Heart left ventricle (tissue), 16 donors: ENCODE measurements at regions not wholly inside any gene's neighbourhood (a gene's known extent, or its start where the extent isn't known, plus 50 kb on each side); places are given as distances from the start of the nearest gene placed in this dataset.
A peak's percentile ranks its signal among the peaks of the same experiment; 100 is the strongest.

Source experiments
- ATAC-seq, 4 donors: fragments of 200-7000 bp; cut with Tn5 transposase; one replicate each; pipeline ENCODE4 v1.9.1; 2020 to 2022; ENCODE audit warnings: moderate library complexity in 4 of 4, mild to moderate bottlenecking in 3 of 4, moderate number of reproducible peaks in 1 of 4
- DNase-seq, 5 donors: peaks; one replicate each; pipeline ENCODE4 v3.0.0-alpha.2; 2020
- H3K27ac ChIP-seq, 12 donors: fragments of 200-600 bp; sonication (generic) in 4 of 12; one replicate each; pipeline versions ENCODE4 v1.5.0 to v1.8.0; 2016 to 2022; ENCODE audit warnings: mild to moderate bottlenecking in 2 of 12
- H3K27me3 ChIP-seq, 9 donors: fragments of 200-600 bp; sonication (generic) in 2 of 9; one replicate each; pipeline versions ENCODE4 v1.5.1 to v1.8.0; 2016 to 2022; ENCODE audit warnings: mild to moderate bottlenecking in 3 of 9
- H3K36me3 ChIP-seq, 9 donors: fragments of 200-600 bp; sonication (generic) in 2 of 9; one replicate each; pipeline versions ENCODE4 v1.5.0 to v1.8.0; 2018 to 2022; ENCODE audit warnings: mild to moderate bottlenecking in 2 of 9
- H3K4me1 ChIP-seq, 12 donors: fragments of 200-600 bp; sonication (generic) in 4 of 12; one replicate each; pipeline versions ENCODE4 v1.5.0 to v1.8.0; 2016 to 2022; ENCODE audit warnings: mild to moderate bottlenecking in 3 of 12
- H3K4me3 ChIP-seq, 12 donors: fragments of 200-600 bp; sonication (generic) in 4 of 12; one replicate each; pipeline versions ENCODE4 v1.5.0 to v1.8.0; 2017 to 2022; ENCODE audit warnings: mild to moderate bottlenecking in 9 of 12, moderate library complexity in 4 of 12
- H3K9me3 ChIP-seq, 12 donors: fragments of 200-600 bp; sonication (generic) in 4 of 12; one replicate each; pipeline versions ENCODE4 v1.5.0 to v1.8.0; 2016 to 2022; ENCODE audit warnings: mild to moderate bottlenecking in 1 of 12
- POLR2A ChIP-seq, 2 donors: fragments of 450-650 bp; IDR thresholded peaks; one replicate each; pipeline ENCODE4 v1.6.1; 2017; ENCODE audit warnings: antibody characterized with exemption in 2 of 2, mild to moderate bottlenecking in 2 of 2, moderate library complexity in 2 of 2
- WGBS, 4 donors: extraction: QIAGEN DNeasy Blood & Tissue Kit in 2 of 4; methylation state at CpG; one replicate each; pipeline versions ENCODE4 v1.1.5 to v1.1.7; 2013 to 2018; 5-methylcytosine and 5-hydroxymethylcytosine counted together
- intact Hi-C, 10 donors: fragments of 100-400 bp; cut with DNase I; formaldehyde crosslinking; loops; one replicate each; pipeline versions ENCODE4 v1.11.1 to v1.14.2; 2022
- TF ChIP-seq, protein P1 (sequence below), 12 donors: fragments of 200-600 bp; sonication (generic) in 4 of 12; IDR thresholded peaks; one replicate each; pipeline versions ENCODE4 v1.5.0 to v1.8.0; 2018 to 2022; ENCODE audit warnings: antibody characterized with exemption in 12 of 12, mild to moderate bottlenecking in 5 of 12
- donor health status: ischemic (EF 13 %, LVEDD 7.1; RV severe dilation, severe dysfunction).
- donor health status: healthy with polysubstance abuse.
- donor health status: DM: no; HTN: yes; CAD: no.
- donor health status: DM: no; HTN: no; CAD: no.
- donor health status: ischemic (EF 25% LVEDD 6.9; RV normal size, moderate dysfunction).
- donor health status: ischemic (EF 25% LVEDD 5.7; RV mildly dilated, moderate dysfunction).
- donor health status: healthy.
- donor health status: DM: yes; HTN: yes; CAD: no.
- donor health status: ischemic (EF 35%, LVEDD 5.7; RV mildly dilated, moderate dysfunction).
- donor health status: nonischemic (EF 11% LVEDD 7.7; RV severe dilation, severe dysfunction).
- donor health status: DM: yes; HTN: yes; CAD: no.
- donor health status: PGD.
- donor health status: ischemic (EF 29% LVEDD 5.4; RV normal size, mild dysfunction).
- donor health status: nonischemic (EF 23%, LVEDD 6.1; RV moderate dilation, normal function).

DNA sequence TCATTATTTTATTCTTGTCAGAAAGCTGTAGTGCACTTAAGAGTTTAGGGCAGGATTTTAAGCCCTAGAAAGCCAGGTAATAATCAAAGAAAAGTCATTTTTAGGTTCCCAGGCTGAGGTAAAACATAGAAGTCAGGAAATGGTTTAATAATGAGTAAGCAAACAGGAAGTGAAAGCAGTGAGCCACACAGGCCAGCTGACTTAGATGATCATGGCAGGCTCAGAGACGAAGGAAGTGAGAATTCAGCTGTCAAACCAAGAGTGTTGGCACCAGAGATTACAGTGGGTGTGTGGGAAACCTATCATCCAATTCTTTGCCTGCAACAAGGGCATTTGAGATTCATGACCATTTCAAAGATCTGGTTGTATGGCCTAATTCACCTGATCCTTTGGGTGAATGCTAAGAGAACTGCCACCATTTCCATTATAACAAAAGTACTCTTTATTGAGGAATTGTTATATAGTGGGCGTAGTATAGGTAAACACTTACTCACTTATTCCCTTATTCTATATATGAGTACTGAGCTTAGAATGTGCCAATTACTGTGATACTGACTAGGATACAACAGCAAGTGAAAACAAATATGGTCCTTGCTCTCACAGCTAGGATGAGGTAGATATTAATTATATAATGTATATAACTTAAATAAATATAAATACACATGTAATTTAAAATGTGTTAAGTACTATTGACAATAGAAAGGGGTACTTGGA, 103.7 kb upstream of the EDNRB start:
- Histone ChIP-seq H3K27me3 (no peaks in the 10 kb centered on the region), H3K9me3 (peaks cover 0 to 20% (median 2%) of the 10 kb centered on the region in 12 donors), H3K27ac (peak overlapping the region in 2 of 12 donors; percentile 29 to 66), H3K4me3 (no peak overlapping the region), H3K36me3 (no peaks in the 10 kb centered on the region), H3K4me1 (peaks cover 0 to 21% (median 5%) of the 10 kb centered on the region in 12 donors)
- DNase-seq, result peak in 4 of 5 donors; percentile 20 to 32 (median 26)
- no peak for TF ChIP-seq POLR2A (IDR thresholded peaks at IDR 0.05)
- TF ChIP-seq, protein P1, sequence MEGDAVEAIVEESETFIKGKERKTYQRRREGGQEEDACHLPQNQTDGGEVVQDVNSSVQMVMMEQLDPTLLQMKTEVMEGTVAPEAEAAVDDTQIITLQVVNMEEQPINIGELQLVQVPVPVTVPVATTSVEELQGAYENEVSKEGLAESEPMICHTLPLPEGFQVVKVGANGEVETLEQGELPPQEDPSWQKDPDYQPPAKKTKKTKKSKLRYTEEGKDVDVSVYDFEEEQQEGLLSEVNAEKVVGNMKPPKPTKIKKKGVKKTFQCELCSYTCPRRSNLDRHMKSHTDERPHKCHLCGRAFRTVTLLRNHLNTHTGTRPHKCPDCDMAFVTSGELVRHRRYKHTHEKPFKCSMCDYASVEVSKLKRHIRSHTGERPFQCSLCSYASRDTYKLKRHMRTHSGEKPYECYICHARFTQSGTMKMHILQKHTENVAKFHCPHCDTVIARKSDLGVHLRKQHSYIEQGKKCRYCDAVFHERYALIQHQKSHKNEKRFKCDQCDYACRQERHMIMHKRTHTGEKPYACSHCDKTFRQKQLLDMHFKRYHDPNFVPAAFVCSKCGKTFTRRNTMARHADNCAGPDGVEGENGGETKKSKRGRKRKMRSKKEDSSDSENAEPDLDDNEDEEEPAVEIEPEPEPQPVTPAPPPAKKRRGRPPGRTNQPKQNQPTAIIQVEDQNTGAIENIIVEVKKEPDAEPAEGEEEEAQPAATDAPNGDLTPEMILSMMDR (IDR thresholded peaks at IDR 0.05), result no peak
- WGBS, 4 donors, result 60 to 66% (median 63%) methylated on average over 2 of the region's 2 CpGs
- intact Hi-C loops, result no loop called here
- peak in 3 of 4 donors; percentile 72 to 90 (median 82) for ATAC-seq

DNA sequence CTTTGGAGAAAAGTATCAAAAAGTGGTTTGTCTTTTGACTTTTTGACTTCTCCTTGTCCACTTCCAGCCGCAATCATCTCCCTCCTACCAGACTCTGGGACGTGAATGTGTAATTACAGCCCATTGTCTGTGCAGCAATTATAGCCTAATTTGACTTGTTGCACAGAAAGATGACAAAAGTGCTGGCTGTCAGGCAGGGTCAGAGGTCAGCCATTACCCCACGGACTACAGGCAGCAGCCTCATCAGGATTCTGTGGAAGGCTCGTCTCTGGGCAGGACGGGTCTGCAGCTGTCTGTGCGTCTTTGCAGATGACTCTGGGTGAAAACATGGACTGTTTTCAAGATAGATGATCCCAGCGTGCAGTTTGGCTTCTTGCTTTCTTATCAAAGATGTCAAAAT, 102.2 kb upstream of the EDNRB start:
- no peak for DNase-seq
- no peaks in the 10 kb centered on the region for H3K27me3 ChIP-seq
- H3K4me3 ChIP-seq, result no peak overlapping the region
- no peak for TF ChIP-seq POLR2A (IDR thresholded peaks at IDR 0.05)
- TF ChIP-seq, protein P1 (IDR thresholded peaks at IDR 0.05), result no peak
- H3K9me3 ChIP-seq, result peaks cover 0 to 27% (median 6%) of the 10 kb centered on the region in 12 donors
- no peak for ATAC-seq
- peaks cover 0 to 21% (median 5%) of the 10 kb centered on the region in 12 donors for H3K4me1 ChIP-seq
- no peak overlapping the region for H3K27ac ChIP-seq
- intact Hi-C loops, result no loop called here
- H3K36me3 ChIP-seq, result no peaks in the 10 kb centered on the region
- WGBS, 4 donors, result 42 to 64% (median 56%) methylated on average over 7 of the region's 7 CpGs

DNA sequence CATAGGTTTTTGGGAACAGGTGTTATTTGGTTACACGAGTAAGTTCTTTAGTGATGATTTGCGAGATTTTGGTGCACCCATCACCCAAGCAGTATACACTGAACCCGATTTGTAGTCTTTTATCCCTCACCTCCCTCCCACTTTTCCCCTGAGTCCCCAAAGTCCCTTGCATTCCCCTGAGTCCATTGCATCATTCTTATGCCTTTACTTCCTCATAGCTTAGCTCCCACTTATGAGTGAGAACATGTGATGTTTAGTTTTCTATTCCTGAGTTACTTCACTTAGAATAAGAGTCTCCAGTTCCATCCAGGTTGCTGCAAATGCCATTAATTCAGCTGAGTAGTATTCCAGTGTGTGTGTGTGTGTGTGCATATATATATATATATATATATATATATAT, 97.2 kb upstream of the EDNRB start:
- Histone ChIP-seq H3K9me3 (peaks cover 0 to 13% (median 6%) of the 10 kb centered on the region in 12 donors), H3K36me3 (no peaks in the 10 kb centered on the region), H3K27me3 (no peaks in the 10 kb centered on the region), H3K4me3 (no peak overlapping the region), H3K27ac (no peak overlapping the region), H3K4me1 (no peaks in the 10 kb centered on the region)
- TF ChIP-seq, protein P1 (IDR thresholded peaks at IDR 0.05), result no peak
- no peak for TF ChIP-seq POLR2A (IDR thresholded peaks at IDR 0.05)
- intact Hi-C loops, result loop anchor here in 1 of 10 donors (10.0 kb wide), 1 partner anchor 79 kb away; no protein-coding TSS in a partner anchor
- DNase-seq (no peak), ATAC-seq (no peak)
- 79 to 89% (median 86%) methylated on average over 3 of the region's 3 CpGs for WGBS, 4 donors

DNA sequence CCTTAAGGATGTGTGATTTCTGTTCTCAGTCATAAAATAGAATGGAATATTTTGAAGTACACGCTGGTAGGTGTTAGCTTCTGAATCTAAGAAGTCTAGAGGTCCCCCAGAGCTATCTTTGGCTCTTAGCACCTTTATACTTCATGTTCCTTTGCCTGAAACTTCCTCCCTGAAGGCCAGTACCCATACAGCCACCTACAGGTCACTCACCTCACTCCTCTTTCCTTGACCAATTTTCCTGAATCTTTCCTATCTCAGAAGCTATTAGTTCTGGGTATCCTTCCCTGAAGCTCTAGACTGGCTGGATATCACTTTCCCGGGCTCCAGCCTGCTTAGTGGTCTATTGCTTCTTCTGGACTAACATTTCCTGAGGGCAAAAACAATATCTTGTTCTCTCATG, 93.4 kb upstream of the EDNRB start:
- WGBS, 4 donors, result 84 to 94% (median 91%) methylated on average over 2 of the region's 2 CpGs
- DNase-seq (no peak), ATAC-seq (no peak)
- intact Hi-C loops, result loop anchor here in 1 of 10 donors (10.0 kb wide), 1 partner anchor 83 kb away; no protein-coding TSS in a partner anchor
- H3K27ac ChIP-seq, result no peak overlapping the region
- no peaks in the 10 kb centered on the region for H3K27me3 ChIP-seq
- no peak overlapping the region for H3K4me3 ChIP-seq
- no peaks in the 10 kb centered on the region for H3K4me1 ChIP-seq
- peaks cover 0 to 5% (median under 1%) of the 10 kb centered on the region in 12 donors for H3K9me3 ChIP-seq
- H3K36me3 ChIP-seq, result no peaks in the 10 kb centered on the region
- TF ChIP-seq, protein P1 (IDR thresholded peaks at IDR 0.05), result no peak
- no peak for TF ChIP-seq POLR2A (IDR thresholded peaks at IDR 0.05)
